ENCODE measurements at regions not wholly inside any gene's neighbourhood (a gene's known extent, or its start where the extent isn't known, plus 50 kb on each side); places are given as distances from the start of the nearest gene placed in this dataset.

GRCh38 chr3:34179716-34180115, 381.3 kb downstream of the PDCD6IP start:
- no peak for DNase-seq
- no peak for TF ChIP-seq CTCF (IDR thresholded peaks at IDR 0.05)
- intact Hi-C loops (cut with DNase I) = no loop called here

GRCh38 chr3:34180532-34180931, 382.1 kb downstream of the PDCD6IP start:
- intact Hi-C loops (cut with DNase I) = no loop called here
- Histone ChIP-seq H3K36me3 (no peaks in the 10 kb centered on the region), H3K4me3 (no peak overlapping the region), H3K27me3 (peaks cover 0 to 5% (median 0%) of the 10 kb centered on the region in 7 donors), H3K9me3 (no peaks in the 10 kb centered on the region), H3K27ac (no peak overlapping the region), H3K4me1 (no peaks in the 10 kb centered on the region)
- no peak for ATAC-seq
- TF ChIP-seq CTCF (IDR thresholded peaks at IDR 0.05) = no peak
- 75 to 82% methylated on average over 2 of the region's 2 CpGs for WGBS, 2 donors
- DNase-seq = no peak

More at GRCh38 chr3:34179716-34180115, 381.3 kb downstream of the PDCD6IP start:
- Histone ChIP-seq H3K27me3 (peaks cover 0 to 6% (median 0%) of the 10 kb centered on the region in 7 donors), H3K4me3 (no peak overlapping the region), H3K27ac (no peak overlapping the region), H3K4me1 (no peaks in the 10 kb centered on the region), H3K36me3 (no peaks in the 10 kb centered on the region), H3K9me3 (no peaks in the 10 kb centered on the region)
- no peak for ATAC-seq

- DNase-seq = no peak
- Histone ChIP-seq H3K9me3 (no peaks in the 10 kb centered on the region), H3K27ac (no peak overlapping the region), H3K4me3 (no peak overlapping the region), H3K36me3 (no peaks in the 10 kb centered on the region), H3K4me1 (no peaks in the 10 kb centered on the region), H3K27me3 (peaks cover 0 to 4% (median 0%) of the 10 kb centered on the region in 7 donors)
- WGBS, 2 donors = 58 to 61% methylated on average over 2 of the region's 2 CpGs
- intact Hi-C loops (cut with DNase I) = no loop called here
- no peak for TF ChIP-seq CTCF (IDR thresholded peaks at IDR 0.05)
- no peak for ATAC-seq
Measured at GRCh38 chr3:34183114-34183513, 384.7 kb downstream of the PDCD6IP start.

- TF ChIP-seq CTCF (IDR thresholded peaks at IDR 0.05) = no peak
- no peak for ATAC-seq
- no peaks in the 10 kb centered on the region for H3K4me1 ChIP-seq
- 81 to 84% methylated on average over 10 of the region's 10 CpGs for WGBS, 2 donors
- no peak overlapping the region for H3K4me3 ChIP-seq
- no peak for DNase-seq
- H3K27ac ChIP-seq = no peak overlapping the region
- no peaks in the 10 kb centered on the region for H3K36me3 ChIP-seq
- H3K9me3 ChIP-seq = no peaks in the 10 kb centered on the region
- intact Hi-C loops (cut with DNase I) = no loop called here
- peaks cover 0 to 4% (median 0%) of the 10 kb centered on the region in 7 donors for H3K27me3 ChIP-seq
Measured at GRCh38 chr3:34183611-34184340, 385.3 kb downstream of the PDCD6IP start.

All from heart right ventricle (tissue), 16 donors.